Hepatic stellate cell (primary cell): ENCODE measurements at regions not wholly inside any gene's neighbourhood (a gene's known extent, or its start where the extent isn't known, plus 50 kb on each side); places are given as distances from the start of the nearest gene placed in this dataset.

Source experiments
- DNase-seq: peaks from one replicate; pipeline ENCODE4 v3.0.0; 2011; ENCODE audit warnings: low spot score

DNA sequence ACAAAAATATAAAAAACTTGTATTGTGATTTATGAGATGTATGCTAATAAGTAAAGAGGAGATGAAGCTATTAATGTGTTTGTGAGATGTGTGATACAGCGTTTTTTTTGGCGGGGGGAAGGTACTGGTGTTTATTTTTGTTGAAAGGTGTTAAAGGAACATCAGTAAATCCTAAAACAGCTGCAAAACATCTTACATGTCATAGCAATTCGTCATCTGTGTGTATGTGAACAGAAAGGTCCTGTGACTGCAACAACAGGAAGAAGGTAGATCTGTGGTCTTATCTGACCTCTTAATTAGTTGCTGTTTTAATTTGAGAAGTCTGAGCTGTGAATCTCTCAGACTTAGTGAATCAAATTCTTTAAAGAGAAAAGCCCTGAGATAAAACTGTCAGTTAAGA, 1041.1 kb downstream of the JRKL start:
- no peak for DNase-seq

DNA sequence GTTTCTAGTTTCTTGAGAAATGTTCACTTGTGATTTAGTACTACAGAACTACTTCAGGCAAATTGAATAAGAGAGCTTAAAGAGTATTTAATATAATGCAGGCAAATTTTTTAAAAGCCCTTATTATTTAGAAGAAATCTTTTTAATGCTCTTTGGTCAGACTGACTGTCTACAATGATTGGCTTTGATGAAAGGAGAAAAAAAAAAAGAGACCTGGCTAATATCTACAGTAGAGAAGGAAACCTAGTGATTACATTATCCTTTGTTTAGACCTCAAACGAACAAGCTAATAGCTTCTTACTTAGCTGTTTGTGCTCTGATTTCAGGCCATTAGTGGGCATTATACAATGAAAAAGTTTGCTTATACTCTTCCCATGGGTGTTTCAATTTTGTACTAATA, 1043.1 kb downstream of the JRKL start:
- DNase-seq, result no peak

DNA sequence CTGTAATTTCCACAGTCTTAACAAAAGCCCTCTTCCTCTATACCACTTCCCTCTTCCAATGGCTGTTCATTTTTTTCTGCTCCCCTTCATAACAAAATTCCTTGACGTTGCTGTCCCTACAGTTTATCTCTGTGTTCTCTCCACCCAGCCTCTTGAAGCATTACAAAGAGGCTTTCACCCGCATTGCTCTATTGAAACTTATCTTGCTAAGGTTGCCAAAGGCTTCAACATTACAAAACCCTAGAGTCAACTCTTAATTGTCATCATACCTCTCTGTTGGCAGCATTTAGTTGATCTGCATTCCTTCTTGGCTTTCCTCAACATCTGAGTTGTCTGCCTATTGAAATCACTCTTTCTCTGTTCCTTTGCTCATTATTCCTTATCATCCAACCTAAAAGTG, 1055.7 kb downstream of the JRKL start:
- no peak for DNase-seq

DNA sequence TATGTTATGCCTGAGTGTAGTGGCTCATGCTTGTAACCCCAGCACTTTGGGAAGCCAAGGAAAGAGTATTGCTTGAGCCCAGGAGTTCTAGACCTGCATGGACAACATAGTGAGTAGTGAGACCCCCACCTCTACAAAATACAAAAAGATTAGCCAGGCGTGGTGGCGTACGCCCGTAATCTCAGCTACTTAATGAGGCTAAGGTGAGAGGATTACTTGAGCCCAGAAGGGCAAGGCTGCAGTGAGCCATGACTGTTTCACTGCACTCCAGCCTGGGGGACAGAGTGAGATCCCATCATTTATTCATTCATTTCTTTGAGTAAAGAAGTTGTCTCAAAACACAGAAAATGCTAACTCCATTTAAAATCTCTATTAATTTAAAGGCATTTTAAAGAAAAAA, 1061.6 kb downstream of the JRKL start:
- no peak for DNase-seq

DNA sequence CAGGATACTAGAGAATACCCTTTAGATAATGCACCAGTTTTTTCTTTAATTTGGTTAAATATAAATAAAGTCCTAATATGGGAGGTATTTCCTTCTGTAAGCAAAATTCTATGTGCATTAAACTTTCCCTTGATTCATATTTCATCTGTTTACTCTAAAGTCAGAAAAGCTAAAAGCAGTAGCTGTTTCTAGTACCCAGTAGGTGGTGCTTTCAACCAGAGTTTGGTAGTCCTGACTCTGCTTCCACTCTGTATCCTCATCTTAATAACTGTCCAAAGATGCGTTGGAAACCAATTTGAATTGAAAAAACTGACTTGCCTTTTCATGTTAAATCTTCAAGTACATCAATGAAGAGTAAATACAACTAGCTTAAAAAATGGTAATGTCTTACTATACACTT, 1065.2 kb downstream of the JRKL start:
- DNase-seq, result peak; percentile 15

DNA sequence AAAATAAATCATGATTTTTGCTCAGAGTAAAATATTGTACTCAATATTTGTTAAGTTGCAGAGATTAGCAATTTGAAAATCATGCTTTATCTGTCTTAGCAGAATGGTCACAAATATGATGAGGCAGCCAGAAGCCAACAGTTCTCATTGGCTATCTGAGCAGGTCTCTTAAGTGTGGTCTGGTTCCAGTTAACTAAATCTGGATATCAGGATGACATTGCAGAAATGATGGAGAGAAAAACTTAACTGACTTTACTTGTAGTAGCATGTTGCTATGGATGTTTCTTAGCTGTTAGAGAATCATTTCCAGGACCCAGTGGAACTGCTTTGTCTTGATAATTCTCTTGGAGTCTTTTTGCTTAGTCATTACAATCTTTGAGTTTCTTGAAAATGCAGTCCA, 1070.3 kb downstream of the JRKL start:
- no peak for DNase-seq

DNA sequence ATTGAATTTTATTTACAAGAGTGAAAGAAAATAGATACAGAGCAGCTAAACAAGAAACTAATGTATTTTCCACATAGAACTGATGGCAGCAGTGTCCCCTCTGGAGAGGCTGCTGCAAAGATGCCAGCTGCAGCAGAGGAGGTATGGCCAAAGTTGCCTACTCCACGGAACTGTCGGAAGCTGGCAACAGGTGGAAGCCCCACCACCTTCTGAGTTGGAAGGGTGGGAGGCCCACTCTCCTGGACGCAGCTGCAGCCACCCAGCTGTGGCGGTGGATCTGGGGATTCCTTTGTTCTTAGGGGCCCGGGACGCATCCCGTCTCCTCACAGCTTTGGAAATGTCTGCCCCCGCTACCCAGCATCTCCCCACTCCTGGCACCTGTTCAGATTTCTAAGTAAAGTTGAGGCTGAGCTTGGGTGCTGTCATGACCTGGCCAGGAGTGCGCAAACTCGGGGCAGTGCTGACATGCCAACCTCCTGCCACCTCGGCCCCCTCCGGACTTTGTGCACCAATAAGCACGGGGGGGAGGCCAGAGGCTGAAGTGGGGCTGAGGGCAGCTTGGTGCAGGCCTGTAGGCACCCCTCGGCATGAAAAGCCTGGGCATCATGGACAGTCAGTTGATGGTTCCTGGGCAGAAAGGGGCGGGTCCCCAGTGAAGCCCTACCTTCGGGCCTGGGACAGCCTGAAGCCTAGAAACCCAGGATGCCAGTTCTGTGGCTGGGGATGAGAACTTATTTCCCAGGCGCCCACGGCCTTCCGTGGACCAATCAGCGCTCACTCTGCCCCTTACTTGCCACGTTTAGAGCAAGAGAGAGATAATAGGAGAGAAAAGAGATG, 1071.4 kb downstream of the JRKL start:
- no peak for DNase-seq

DNA sequence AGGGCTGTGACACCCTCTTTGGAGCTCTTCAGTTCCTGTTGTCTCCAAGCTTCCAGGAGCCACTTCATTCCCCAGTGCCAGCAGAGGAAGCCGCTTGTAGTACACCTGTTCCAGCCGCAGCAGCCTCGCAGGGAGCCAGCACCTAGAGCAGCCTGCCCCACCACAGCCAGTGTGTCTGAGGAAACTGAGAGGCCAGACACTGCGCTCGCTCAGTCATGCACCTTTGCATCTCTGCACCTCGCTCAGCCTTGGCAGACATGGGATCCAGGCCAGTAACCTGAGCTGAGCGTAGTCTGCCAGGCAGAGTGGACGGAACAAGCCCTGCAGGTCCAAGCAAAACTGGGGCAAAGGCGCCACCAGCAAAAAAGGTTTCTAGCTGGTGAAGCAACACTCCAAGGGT, 1072.1 kb downstream of the JRKL start:
- no peak for DNase-seq

DNA sequence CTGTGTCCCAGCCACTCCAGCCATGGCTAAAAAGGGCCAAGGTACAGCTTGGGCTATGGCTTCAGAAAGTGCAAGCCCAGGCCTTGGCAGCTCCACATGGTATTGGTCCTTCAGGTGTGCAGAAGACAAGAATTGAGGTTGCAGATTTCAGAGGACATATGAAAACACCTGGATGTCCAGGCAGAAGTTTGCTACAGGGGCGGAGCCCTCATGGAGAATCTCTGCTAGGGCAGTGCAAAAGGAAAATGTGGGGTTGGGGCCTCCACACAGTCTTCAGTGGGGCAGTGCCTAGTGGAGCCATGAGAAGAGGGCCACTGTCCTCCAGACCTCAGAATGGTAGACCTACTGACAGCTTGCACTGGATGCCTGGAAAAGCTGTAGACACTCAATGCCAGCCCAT, 1074.1 kb downstream of the JRKL start:
- DNase-seq, result no peak

DNA sequence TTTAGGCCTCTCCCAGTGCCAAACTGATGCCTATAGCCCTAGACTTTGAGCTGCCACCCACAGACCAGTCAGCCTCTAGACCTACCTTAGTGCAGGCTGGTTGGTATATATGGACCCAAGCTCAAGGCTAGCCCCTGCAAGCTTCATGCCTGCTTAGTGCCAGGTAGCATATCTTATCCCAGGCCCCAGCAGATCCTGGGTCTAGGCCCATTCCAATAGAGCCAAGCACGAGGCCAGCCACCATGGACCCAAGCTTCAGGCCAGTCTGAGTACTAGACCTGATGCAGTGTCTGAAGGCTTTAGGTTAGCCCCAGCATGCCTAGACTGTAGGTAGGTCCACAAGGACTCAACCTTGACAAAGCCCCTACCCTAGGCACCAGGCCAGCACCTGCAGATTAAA, 1081.7 kb downstream of the JRKL start:
- DNase-seq, result no peak

DNA sequence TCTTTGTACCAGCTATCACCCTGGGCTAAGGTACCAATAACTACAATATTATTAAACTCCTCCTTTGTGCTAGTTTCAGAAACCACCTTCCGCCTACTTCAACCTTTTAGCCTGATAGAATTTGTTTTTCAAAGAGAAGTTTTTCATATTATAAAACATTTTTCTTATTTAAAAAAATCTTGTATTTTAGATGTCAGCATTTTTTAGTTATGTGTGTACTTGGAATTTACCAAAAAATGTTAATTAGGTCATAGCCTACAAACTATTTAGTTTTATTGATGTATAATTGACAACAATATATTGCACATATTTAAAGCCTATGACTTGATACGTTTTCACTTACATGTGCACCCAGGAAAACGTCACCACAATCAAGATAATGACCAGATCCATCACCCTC, 1097.6 kb downstream of the JRKL start:
- DNase-seq, result no peak

DNA sequence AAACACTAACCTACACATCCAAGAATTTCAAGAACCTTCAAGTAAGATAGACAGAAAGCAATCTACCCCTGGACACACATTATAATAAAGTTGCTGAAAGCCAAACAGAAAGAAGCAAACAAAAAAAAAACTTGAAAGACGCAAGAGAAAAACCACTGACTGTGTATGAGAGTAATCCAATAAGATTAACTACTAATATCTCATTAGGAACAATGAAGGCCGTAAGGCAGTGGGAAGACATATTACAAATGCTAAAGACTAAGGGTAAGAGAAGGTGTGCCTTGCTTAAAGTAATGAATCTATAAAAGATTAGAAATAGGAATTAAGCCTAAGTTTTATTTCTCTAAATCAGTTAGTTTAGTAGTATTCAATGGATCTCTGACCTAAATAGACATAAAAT, 1109.1 kb downstream of the JRKL start:
- no peak for DNase-seq

DNA sequence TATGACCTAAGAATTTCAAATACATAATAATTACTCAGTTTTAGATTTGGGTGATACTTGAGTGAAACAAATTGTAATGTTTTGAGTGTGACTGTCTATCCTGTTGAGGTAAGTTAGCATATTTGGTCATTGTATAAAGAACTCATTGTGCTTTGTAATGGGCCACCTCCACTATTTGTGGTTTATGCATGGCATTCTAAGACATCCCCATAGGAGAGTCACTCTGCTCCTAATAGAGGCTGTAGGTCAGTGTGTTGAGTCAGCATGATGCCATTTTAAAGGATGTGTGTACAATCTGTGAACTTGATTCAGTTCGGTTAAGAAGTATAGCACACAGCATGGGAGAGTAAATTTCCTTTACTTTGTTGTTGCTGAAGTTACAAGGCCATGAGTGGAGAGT, 1112.4 kb downstream of the JRKL start:
- DNase-seq, result no peak

DNA sequence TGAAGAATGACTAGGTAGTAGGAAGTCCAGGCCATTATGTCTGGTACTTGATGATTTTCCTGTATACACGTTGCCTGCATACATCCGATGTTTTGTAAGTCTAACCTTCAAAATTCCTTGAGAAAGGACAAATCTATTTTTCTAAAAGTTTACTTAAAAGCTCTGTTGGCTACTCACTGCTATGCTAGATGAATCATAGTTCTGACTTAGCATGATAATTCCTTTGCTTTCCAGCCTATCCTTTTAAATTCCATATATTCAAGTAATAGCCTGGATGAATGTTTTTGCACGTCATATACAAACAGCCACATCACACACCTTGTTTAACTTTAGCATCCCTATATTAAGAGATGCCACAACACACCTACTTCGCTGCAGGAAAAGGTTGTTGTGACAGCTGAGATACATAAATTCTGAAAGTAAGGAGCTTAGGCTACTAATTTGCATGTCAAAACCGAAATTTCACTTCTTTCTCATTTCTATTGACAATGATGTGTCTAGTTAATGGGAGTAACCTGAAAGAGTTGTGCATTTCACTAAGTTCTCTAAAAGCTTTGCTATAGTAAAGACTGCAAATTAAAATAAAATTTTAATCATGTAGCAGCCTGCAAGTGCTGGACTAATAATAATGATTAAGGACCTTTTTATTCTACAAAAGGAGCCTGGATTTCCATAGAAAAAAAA, 1116.4 kb downstream of the JRKL start:
- DNase-seq, result peak; percentile 9

DNA sequence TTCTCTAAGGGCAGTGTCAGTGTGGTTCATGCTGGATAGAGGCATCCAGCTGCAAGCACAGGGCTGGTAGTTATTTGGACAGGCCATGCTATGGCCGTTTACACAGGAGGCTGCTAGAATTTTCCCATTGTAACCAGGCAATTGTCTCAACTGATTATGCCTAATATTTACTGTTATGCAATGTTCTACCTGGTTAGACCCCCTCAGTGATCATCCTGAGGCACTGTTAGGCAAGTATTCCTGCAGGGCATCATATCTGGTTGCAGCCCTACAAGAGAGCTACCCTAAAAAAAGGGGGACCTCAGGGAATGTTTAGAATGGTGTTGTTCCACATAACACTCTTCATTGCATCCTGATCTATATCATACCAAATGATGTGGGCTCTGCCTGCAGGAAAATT, 1124.6 kb downstream of the JRKL start:
- no peak for DNase-seq

DNA sequence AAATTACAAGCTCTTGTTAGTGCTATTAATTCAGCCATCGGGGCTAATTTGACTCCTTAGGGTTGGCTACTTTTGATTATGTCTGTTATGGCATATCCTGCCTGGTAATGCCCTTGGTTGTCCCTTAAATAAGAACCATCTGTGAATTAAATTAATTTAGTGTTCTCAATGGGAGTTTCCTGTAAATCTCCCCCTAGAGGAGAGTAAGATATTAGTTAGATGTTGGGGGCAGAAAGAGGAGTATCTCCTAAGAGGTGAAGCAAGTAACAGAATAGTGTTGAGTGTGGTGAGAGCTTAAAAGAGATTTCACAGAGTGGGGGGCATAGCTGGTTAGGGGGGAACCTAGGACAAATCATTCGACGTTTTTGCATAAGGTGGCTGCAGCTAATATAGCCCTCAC, 1126.9 kb downstream of the JRKL start:
- no peak for DNase-seq

DNA sequence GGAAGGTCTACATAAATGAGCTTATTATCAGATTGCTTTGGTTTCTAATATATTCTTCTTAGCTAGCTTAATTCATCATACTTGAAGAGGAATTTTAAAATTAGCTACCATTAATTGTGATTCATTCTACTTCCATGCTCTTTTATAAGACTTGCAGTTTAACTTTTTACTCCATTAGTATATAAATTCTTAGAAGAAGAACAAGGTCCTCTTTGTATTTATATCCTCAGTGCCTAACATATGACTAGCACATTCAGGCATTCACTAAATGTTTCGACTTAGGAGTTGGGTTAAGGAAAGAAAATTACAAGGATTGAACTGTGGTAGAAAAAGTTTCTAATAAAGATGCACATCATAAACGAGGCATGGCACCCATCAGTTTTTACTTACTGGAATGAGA, 1135.5 kb downstream of the JRKL start:
- no peak for DNase-seq

DNA sequence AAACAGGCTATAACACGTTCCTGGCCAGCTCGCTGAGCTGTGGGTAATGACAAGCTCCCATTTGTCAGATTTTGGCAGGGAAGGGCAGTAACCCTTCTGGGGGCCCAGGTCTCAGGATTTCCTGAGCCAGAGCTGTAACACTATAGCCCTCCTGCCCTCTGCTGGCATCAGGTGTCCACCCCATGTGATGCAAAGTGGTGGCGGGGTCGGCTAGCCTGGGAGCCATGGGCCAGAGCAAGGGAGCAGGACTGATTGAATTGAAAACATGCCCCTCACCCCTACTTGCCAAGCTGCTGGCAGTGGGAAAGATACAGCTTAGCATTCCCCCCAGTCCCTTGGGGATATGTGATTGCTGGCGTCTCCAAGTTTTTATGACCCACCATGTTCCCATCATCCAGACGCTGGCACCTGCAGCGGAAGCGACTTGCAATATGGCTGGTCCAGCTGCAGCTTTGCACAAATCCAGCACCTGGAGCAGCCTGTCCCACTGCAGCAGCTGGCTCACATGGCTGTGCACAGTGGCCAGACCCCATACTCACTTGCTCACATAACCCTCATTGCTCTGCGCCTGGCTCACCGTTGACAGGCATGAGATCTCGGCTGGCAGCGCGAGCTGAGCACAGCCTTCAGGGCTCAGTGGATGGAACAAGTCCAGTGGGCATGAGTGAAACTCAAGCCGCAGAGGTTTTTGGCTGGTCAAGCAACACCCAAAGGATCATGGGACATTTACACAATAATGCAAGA, 1147.8 kb downstream of the JRKL start:
- no peak for DNase-seq

DNA sequence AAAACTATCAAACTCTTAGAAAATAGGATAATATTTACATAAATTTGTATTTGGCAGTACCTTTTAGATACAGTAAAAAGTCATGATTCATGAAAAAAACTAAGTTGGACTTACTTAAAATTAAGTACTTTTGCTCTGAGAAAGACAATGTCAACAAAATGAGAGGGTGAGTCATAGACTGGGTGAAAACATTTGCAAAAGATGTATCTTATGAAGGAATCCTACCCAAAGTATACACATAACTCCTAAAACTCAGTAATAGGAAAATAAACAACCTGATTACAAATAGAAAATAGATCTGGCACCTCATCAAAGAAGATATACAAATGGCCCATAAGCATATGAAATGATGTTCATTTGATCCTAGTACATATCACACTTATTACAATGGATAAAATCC, 1154.6 kb downstream of the JRKL start:
- peak; percentile 4 for DNase-seq

DNA sequence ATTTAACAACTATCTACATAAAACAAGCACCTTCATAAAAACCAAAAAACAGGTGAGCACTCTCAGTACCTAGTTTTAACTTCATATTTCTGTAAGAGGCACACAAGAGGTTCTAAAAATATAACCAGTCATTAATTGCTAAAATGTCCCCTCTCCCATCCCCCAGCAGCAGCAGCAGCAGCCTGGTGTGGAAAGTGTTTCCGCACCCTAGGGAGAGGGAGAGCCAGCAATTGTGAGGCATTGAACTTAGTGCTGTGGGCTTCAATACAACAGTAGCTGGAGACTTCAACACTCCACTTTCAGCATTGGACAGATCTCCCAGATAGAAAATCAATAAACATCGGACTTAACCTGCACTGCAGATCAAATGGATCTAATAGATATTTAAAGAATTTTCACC, 1158.5 kb downstream of the JRKL start:
- no peak for DNase-seq

DNA sequence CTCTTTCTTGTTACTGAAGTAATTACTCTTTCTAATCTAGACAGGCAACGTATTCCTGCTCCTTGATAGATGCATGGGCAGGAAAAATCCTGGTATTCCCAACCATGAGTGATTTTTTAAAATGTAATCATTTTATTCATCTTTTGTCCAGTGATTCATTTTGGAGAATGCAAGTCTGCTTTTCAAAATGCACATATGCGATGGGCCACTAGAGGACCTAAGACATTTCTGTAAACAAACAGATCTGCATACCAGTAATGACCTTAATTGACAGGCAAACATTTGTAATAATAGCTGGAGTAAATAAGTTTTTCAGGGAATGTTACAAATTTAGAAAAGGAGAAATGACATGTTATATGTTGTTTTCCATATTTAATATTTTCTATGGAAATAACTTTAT, 1167.6 kb downstream of the JRKL start:
- peak; percentile 1 for DNase-seq

DNA sequence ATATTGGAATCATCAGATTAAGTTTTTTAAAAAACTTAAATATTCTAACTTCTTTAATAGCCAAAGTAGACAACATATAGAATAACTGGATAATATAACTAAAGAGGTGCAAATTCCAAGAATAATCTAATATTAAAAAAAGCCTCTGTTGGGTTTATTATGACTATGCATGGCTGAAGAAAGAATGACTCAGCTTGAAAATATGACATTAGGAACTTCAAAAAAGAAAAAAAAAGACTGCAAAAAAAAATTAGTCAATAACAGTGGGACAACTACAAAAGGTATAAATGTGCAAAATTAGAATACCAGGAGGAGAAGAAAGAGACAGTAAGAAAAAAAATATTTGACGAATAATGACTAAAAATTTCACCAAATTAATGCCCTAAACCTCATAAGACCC, 1178.0 kb downstream of the JRKL start:
- peak; percentile 3 for DNase-seq

DNA sequence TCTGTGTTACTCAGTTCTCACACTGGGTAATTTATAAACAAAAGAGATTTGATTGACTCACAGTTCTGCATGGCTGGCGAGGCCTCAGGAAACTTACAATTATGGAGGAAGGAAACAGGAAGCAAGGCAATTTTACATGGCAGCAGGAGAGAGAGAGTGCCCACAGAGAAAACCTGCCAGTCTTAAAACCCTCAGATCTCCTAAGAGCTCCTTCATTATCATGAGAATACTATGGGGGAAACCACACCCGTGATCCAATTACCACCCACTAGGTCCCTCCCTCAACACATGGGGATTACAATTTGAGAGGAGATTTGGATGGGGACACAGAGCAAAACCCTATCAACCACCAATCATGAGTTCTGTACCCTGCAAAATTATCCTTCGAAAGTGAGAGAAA, 1180.8 kb downstream of the JRKL start:
- no peak for DNase-seq
